ENCODE measurements at regions not wholly inside any gene's neighbourhood (a gene's known extent, or its start where the extent isn't known, plus 50 kb on each side); places are given as distances from the start of the nearest gene placed in this dataset.

- H3K27me3 ChIP-seq (ENCODE audit: insufficient read depth, low read length), result no peaks in the 10 kb centered on the region
- no peak overlapping the region for H3K4me3 ChIP-seq (replicated peaks in 1 of 2; ENCODE audit: low read depth in 1 of 2, low read length in 2 of 2)
- CTCF ChIA-PET, result no interaction called here
- DNase-seq (ENCODE audit: low read depth, low spot score) (no peak), ATAC-seq (no peak)
- H4K20me1 ChIP-seq (ENCODE audit: insufficient read depth), result no peaks in the 10 kb centered on the region
- intact Hi-C loops (cut with micrococcal nuclease), result no loop called here
- RAD21 ChIA-PET (ENCODE audit: low non-redundant PET in 1 of 2, low total read pairs in 2 of 2, uncharacterized antibody in 2 of 2, unreplicated experiment in 2 of 2), result no interaction called here
- no peak overlapping the region for H3K4me2 ChIP-seq (ENCODE audit: low read length)
- POLR2A ChIA-PET, result no interaction called here
- BruUV-seq (replicated peaks), result no TSS peak
- H3K27ac ChIP-seq (ENCODE audit: low read depth, low read length), result no peak overlapping the region
- no peak overlapping the region for H2AFZ ChIP-seq (ENCODE audit: low read depth, low read length, poor library complexity, severe bottlenecking)
- no peaks in the 10 kb centered on the region for H3K79me2 ChIP-seq (ENCODE audit: insufficient read depth, low read length)
- H3K9ac ChIP-seq (ENCODE audit: low read length), result no peak overlapping the region
- H3K9me2 ChIP-seq (ENCODE audit: insufficient read depth), result no peaks in the 10 kb centered on the region
- no peaks in the 10 kb centered on the region for H3K4me1 ChIP-seq (ENCODE audit: control insufficient read depth in 1 of 2, insufficient read depth in 2 of 2, low read length in 2 of 2)
- TF ChIP-seq CTCF (IDR thresholded peaks at IDR 0.05 in 2 of 3, conservative IDR thresholded peaks at IDR 0.05 in 1 of 3; ENCODE audit: borderline replicate concordance in 1 of 3, insufficient read depth in 1 of 3, low read depth in 2 of 3, low read length in 2 of 3) (no peak), CEBPB (IDR thresholded peaks at IDR 0.05; ENCODE audit: low read depth) (no peak), CBX3 (IDR thresholded peaks at IDR 0.05; ENCODE audit: low read depth) (no peak), EZH2phosphoT487 (IDR thresholded peaks at IDR 0.05; ENCODE audit: borderline replicate concordance) (no peak), ELF1 (IDR thresholded peaks at IDR 0.05; ENCODE audit: borderline replicate concordance, low read depth) (no peak), MAX (IDR thresholded peaks at IDR 0.05) (no peak), EZH2 (IDR thresholded peaks at IDR 0.05) (no peak), SIN3A (IDR thresholded peaks at IDR 0.05; ENCODE audit: low read depth) (no peak), POLR2A (IDR thresholded peaks at IDR 0.05; ENCODE audit: borderline replicate concordance, extremely low read depth, insufficient read depth, insufficient read length) (no peak), FOSL1 (IDR thresholded peaks at IDR 0.05; ENCODE audit: low read depth) (no peak), SRF (IDR thresholded peaks at IDR 0.05; ENCODE audit: low read depth) (no peak), POLR2AphosphoS5 (IDR thresholded peaks at IDR 0.05; ENCODE audit: low read depth, low read length) (no peak), REST (IDR thresholded peaks at IDR 0.05; ENCODE audit: low read depth) (no peak)
- H3K9me3 ChIP-seq (ENCODE audit: control insufficient read depth in 1 of 2, insufficient read depth in 1 of 2, low read depth in 1 of 2, low read length in 2 of 2), result peaks cover 0 to 6% of the 10 kb centered on the region in 2 experiments; a peak in 1 of 4 replicates
- no peaks in the 10 kb centered on the region for H3K36me3 ChIP-seq (ENCODE audit: control insufficient read depth in 1 of 2, insufficient read depth in 2 of 2, low read length in 2 of 2)
Observed at GRCh38 chr7:145031162-145031561, 195.3 kb upstream of the TPK1 start.

Data from HCT116 (cell line).